ENCODE measurements at regions not wholly inside any gene's neighbourhood (a gene's known extent, or its start where the extent isn't known, plus 50 kb on each side); places are given as distances from the start of the nearest gene placed in this dataset.
"Not testable (repeated sequence)": the region's sequence is repeated elsewhere in the genome, so short reads cannot be mapped to it uniquely, and the experiment has no call there.

GRCh38 chr4:114249561-114249960 lies 270.1 kb upstream of the ARSJ start:
- DNase-seq (ENCODE audit: low spot score), result no peak

- no peak for DNase-seq (ENCODE audit: low spot score)
Measured at GRCh38 chr4:114249976-114250375, 270.5 kb upstream of the ARSJ start.

- no peak for DNase-seq (ENCODE audit: low spot score)
Measured at GRCh38 chr4:114250439-114250891, 271.0 kb upstream of the ARSJ start.

GRCh38 chr4:114251020-114251419 lies 271.6 kb upstream of the ARSJ start:
- no peak for DNase-seq (ENCODE audit: low spot score)

GRCh38 chr4:114252499-114252898 lies 273.1 kb upstream of the ARSJ start:
- DNase-seq (ENCODE audit: low spot score), result no peak

GRCh38 chr4:114257501-114257900 lies 278.1 kb upstream of the ARSJ start:
- no peak for DNase-seq (ENCODE audit: low spot score)

GRCh38 chr4:114262421-114262820 lies 283.0 kb upstream of the ARSJ start:
- not testable (repeated sequence) for DNase-seq (ENCODE audit: low spot score)

GRCh38 chr4:114263233-114263632 lies 283.8 kb upstream of the ARSJ start:
- DNase-seq (ENCODE audit: low spot score), result no peak

- no peak for DNase-seq (ENCODE audit: low spot score)
Measured at GRCh38 chr4:114264452-114264851, 285.0 kb upstream of the ARSJ start.

GRCh38 chr4:114264877-114265291 lies 285.4 kb upstream of the ARSJ start:
- DNase-seq (ENCODE audit: low spot score), result no peak

GRCh38 chr4:114265342-114265741 lies 285.9 kb upstream of the ARSJ start:
- no peak for DNase-seq (ENCODE audit: low spot score)

- no peak for DNase-seq (ENCODE audit: low spot score)
Measured at GRCh38 chr4:114267976-114268375, 288.5 kb upstream of the ARSJ start.

GRCh38 chr4:114271031-114271430 lies 291.6 kb upstream of the ARSJ start:
- no peak for DNase-seq (ENCODE audit: low spot score)

GRCh38 chr4:114272226-114272625 lies 292.8 kb upstream of the ARSJ start:
- DNase-seq (ENCODE audit: low spot score), result no peak

- DNase-seq (ENCODE audit: low spot score), result no peak
Measured at GRCh38 chr4:114273238-114273637, 293.8 kb upstream of the ARSJ start.

- no peak for DNase-seq (ENCODE audit: low spot score)
Measured at GRCh38 chr4:114277690-114278089, 298.2 kb upstream of the ARSJ start.

GRCh38 chr4:114279066-114279465 lies 299.6 kb upstream of the ARSJ start:
- DNase-seq (ENCODE audit: low spot score), result no peak

- no peak for DNase-seq (ENCODE audit: low spot score)
Measured at GRCh38 chr4:114279711-114280110, 300.3 kb upstream of the ARSJ start.

GRCh38 chr4:114280645-114281044 lies 301.2 kb upstream of the ARSJ start:
- no peak for DNase-seq (ENCODE audit: low spot score)

- DNase-seq (ENCODE audit: low spot score), result no peak
Measured at GRCh38 chr4:114281164-114281960, 301.9 kb upstream of the ARSJ start.

GRCh38 chr4:114282937-114283336 lies 303.5 kb upstream of the ARSJ start:
- no peak for DNase-seq (ENCODE audit: low spot score)

- DNase-seq (ENCODE audit: low spot score), result no peak
Measured at GRCh38 chr4:114284629-114285028, 305.2 kb upstream of the ARSJ start.

GRCh38 chr4:114286262-114286810 lies 306.9 kb upstream of the ARSJ start:
- no peak for DNase-seq (ENCODE audit: low spot score)
